ENCODE measurements at regions not wholly inside any gene's neighbourhood (a gene's known extent, or its start where the extent isn't known, plus 50 kb on each side); places are given as distances from the start of the nearest gene placed in this dataset.

DNA sequence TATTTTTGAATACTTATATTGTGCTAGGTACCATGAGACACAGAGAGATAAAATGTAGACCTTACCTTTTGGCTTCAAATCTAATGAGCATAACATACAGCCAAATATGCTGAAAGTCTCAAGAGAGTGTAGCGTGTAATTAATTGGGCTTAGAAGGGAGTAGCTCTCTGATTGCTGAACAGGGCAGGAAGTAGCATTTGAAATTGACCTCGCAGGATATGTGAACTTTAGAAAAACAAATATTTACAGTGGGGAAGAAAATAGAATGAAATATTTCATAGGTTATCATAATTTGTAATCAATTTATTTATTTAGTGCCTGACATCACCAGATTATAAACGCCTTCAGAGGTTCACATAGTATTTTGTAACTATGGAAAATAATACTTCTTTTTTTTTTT is 327.1 kb downstream of the RFC3 start:
- DNase-seq (no peak), ATAC-seq (no peak)
- H3K4me3 ChIP-seq, result no peak overlapping the region
- H3K36me3 ChIP-seq, result no peaks in the 10 kb centered on the region
- 50 to 61% (median 58%) methylated on average over 3 of the region's 3 CpGs for WGBS, 4 donors
- no peaks in the 10 kb centered on the region for H3K9me3 ChIP-seq
- H3K4me1 ChIP-seq, result no peaks in the 10 kb centered on the region
- H3K27ac ChIP-seq, result no peak overlapping the region
- intact Hi-C loops (cut with DNase I), result no loop called here
- TF ChIP-seq, protein P1, sequence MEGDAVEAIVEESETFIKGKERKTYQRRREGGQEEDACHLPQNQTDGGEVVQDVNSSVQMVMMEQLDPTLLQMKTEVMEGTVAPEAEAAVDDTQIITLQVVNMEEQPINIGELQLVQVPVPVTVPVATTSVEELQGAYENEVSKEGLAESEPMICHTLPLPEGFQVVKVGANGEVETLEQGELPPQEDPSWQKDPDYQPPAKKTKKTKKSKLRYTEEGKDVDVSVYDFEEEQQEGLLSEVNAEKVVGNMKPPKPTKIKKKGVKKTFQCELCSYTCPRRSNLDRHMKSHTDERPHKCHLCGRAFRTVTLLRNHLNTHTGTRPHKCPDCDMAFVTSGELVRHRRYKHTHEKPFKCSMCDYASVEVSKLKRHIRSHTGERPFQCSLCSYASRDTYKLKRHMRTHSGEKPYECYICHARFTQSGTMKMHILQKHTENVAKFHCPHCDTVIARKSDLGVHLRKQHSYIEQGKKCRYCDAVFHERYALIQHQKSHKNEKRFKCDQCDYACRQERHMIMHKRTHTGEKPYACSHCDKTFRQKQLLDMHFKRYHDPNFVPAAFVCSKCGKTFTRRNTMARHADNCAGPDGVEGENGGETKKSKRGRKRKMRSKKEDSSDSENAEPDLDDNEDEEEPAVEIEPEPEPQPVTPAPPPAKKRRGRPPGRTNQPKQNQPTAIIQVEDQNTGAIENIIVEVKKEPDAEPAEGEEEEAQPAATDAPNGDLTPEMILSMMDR (IDR thresholded peaks at IDR 0.05), result no peak
- TF ChIP-seq POLR2A (IDR thresholded peaks at IDR 0.05), result no peak
- H3K27me3 ChIP-seq, result no peaks in the 10 kb centered on the region

DNA sequence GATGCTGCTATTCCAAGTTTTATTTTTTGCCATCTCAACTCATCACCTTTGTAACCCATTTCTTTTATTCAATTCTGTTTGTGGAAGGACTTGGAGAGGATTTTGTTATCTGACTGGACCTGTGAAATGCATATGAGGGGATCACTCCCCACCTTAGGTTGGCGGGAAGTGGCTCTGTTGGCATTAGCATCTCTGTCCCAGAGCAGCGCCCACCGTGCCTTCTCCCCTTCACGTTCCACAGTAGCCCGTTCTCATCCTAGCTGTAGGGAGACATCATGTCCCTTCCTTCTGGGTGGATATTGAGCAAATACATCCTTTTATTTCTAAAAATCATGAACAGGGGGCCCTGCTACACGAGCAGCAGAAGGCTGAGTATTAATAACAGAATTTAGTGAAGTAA is 330.4 kb downstream of the RFC3 start:
- WGBS, 4 donors, result 86 to 95% (median 92%) methylated on average over 6 of the region's 6 CpGs
- no peak for ATAC-seq
- intact Hi-C loops (cut with DNase I), result no loop called here
- no peak for DNase-seq
- TF ChIP-seq, protein P1 (IDR thresholded peaks at IDR 0.05), result no peak
- Histone ChIP-seq H3K27ac (no peak overlapping the region), H3K36me3 (no peaks in the 10 kb centered on the region), H3K9me3 (no peaks in the 10 kb centered on the region), H3K4me1 (peaks cover 0 to 9% (median 0%) of the 10 kb centered on the region in 12 donors), H3K4me3 (no peak overlapping the region), H3K27me3 (no peaks in the 10 kb centered on the region)

DNA sequence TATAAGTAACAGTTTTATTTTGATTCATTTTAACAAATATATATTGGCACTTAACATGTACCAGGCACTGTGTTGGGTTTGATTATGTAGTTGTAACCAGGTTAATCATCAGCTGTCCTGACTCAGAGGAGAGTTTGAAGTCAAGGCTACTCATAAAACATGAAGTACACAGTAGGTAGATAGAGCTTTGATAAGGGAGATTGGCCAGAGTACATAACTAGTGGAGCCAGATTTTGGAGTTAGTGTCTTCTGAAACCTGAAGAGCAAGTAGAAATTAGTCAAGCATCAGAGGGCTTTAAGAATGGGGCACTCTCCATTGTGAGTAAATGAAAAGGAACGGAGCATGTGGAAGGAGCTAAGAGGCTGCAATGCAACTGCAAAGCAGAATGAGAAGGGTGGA is 333.9 kb downstream of the RFC3 start:
- Histone ChIP-seq H3K4me3 (no peak overlapping the region), H3K27me3 (no peaks in the 10 kb centered on the region), H3K27ac (no peak overlapping the region), H3K36me3 (no peaks in the 10 kb centered on the region), H3K9me3 (no peaks in the 10 kb centered on the region), H3K4me1 (peaks cover 0 to 15% (median 3%) of the 10 kb centered on the region in 12 donors)
- DNase-seq, result no peak
- WGBS, 4 donors, result 96 to 100% (median 97%) methylated on average over 1 of the region's 1 CpG
- intact Hi-C loops (cut with DNase I), result no loop called here
- no peak for ATAC-seq
- no peak for TF ChIP-seq POLR2A (IDR thresholded peaks at IDR 0.05)
- TF ChIP-seq, protein P1 (IDR thresholded peaks at IDR 0.05), result no peak

DNA sequence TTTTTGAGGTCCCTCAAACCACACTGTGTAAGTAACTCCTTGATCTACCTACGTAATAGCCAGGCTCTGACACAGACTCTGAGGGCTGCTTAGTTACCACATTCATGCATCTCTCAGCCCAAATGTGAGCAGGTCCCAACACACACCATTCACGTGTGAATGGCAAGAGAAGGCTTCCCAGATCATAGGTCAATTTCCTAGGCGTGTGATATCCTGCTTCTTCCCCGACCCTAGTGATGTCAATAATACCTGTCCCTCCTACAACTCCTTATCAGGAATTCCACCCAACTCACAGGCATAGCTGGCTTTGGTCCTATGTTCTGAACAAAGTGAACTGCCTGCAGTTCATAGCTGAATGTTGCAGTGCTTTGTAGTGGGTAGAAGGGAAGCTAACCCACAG is 334.5 kb downstream of the RFC3 start:
- DNase-seq, result no peak
- Histone ChIP-seq H3K4me1 (peaks cover 0 to 18% (median 4%) of the 10 kb centered on the region in 12 donors), H3K27me3 (no peaks in the 10 kb centered on the region), H3K9me3 (no peaks in the 10 kb centered on the region), H3K27ac (no peak overlapping the region), H3K4me3 (no peak overlapping the region), H3K36me3 (no peaks in the 10 kb centered on the region)
- WGBS, 4 donors, result 79 to 91% (median 86%) methylated on average over 4 of the region's 4 CpGs
- no peak for TF ChIP-seq POLR2A (IDR thresholded peaks at IDR 0.05)
- TF ChIP-seq, protein P1 (IDR thresholded peaks at IDR 0.05), result no peak
- intact Hi-C loops (cut with DNase I), result no loop called here
- ATAC-seq, result peak in 1 of 4 donors; percentile 35

Data from heart left ventricle (tissue), 16 donors.